Activated naive CD8-positive, alpha-beta T cell treated with anti-CD3 and anti-CD28 coated beads for 36 hours (primary cell): ENCODE measurements at regions not wholly inside any gene's neighbourhood (a gene's known extent, or its start where the extent isn't known, plus 50 kb on each side); places are given as distances from the start of the nearest gene placed in this dataset.
"Not testable (repeated sequence)": the region's sequence is repeated elsewhere in the genome, so short reads cannot be mapped to it uniquely, and the experiment has no call there.

Source experiments
- DNase-seq: peaks from one replicate; pipeline ENCODE4 v3.0.0; 2021
- H3K27ac Mint-ChIP-seq: one replicate; pipeline ENCODE4 v1.8.0; 2022; ENCODE audit warnings: mild to moderate bottlenecking, moderate library complexity, mixed read lengths
- H3K27me3 Mint-ChIP-seq: one replicate; pipeline ENCODE4 v1.8.0; 2022; ENCODE audit warnings: mild to moderate bottlenecking, mixed read lengths
- H3K36me3 Mint-ChIP-seq: one replicate; pipeline ENCODE4 v1.8.0; 2021; ENCODE audit warnings: mild to moderate bottlenecking, mixed read lengths
- H3K4me1 Mint-ChIP-seq: one replicate; pipeline ENCODE4 v1.8.0; 2021; ENCODE audit warnings: mixed read lengths
- H3K4me3 Mint-ChIP-seq: one replicate; pipeline ENCODE4 v1.8.0; 2022; ENCODE audit warnings: mild to moderate bottlenecking, moderate library complexity, mixed read lengths
- H3K9me3 Mint-ChIP-seq: one replicate; pipeline ENCODE4 v1.8.0; 2022; ENCODE audit warnings: mixed read lengths

DNA sequence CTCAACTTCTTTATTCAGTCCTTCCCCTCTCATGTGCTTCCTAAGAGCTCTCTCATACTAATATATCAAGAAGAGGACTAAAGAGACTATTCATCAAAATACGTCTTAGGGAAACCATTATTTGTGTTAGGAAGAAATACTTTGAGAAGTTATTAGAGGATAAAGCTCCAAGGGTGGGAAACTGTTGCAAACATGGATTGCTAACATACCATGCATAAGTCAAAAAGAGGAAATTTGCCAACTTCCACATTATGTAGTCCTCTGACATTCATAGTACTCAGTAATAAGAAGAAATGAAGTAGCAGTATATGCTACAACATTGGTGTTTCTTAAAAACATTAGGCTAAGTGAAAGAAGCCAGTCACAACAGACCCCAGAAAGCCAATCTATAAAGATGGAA, 128.8 kb upstream of the CLEC14A start:
- H3K36me3 Mint-ChIP-seq, result no peaks in the 10 kb centered on the region
- DNase-seq, result no peak
- H3K27me3 Mint-ChIP-seq, result no peaks in the 10 kb centered on the region
- no peak overlapping the region for H3K27ac Mint-ChIP-seq
- no peaks in the 10 kb centered on the region for H3K4me1 Mint-ChIP-seq
- H3K4me3 Mint-ChIP-seq, result no peak overlapping the region
- no peaks in the 10 kb centered on the region for H3K9me3 Mint-ChIP-seq

DNA sequence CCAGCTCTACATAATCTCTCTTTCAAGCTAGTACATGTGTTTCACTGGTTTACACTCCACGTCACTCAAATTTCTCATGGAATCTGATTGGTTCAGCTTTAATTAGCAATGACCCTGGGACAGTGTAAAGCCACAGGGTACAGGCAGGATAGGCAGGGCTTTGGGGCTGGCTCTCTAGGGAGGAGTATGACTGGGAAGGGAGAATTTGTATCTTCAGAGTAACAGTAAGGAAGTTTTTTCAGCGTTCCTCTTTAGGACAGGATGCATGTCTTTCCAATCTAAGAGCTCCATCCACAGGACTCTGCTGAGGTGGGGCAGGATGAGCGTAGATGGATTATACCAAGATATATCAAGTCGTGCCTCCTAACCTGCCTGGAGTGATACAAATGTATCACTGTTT, 112.0 kb upstream of the CLEC14A start:
- Mint-ChIP-seq H3K9me3 (no peaks in the 10 kb centered on the region), H3K4me3 (no peak overlapping the region), H3K27me3 (no peaks in the 10 kb centered on the region), H3K4me1 (no peaks in the 10 kb centered on the region), H3K27ac (no peak overlapping the region), H3K36me3 (no peaks in the 10 kb centered on the region)
- DNase-seq, result no peak

DNA sequence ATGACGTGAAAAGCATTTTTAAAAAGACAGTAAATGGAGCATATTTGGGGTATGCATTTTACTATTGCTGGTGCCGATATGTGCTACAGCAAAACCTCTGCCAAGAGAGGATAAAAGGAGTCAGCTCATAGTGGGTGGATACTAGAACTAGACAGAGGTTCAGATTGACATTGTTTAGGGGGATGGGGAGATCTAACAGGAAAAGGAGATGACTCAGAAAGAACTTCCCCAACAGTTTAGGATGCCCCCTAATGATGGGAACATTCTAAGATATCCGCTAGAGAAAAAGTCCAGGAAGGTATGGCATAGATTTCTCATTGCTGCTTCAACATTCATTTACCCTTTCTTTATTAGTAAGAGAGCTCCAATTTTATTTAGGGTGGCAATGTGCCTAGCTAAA, 110.5 kb upstream of the CLEC14A start:
- H3K9me3 Mint-ChIP-seq, result no peaks in the 10 kb centered on the region
- H3K27me3 Mint-ChIP-seq, result no peaks in the 10 kb centered on the region
- H3K27ac Mint-ChIP-seq, result no peak overlapping the region
- no peak overlapping the region for H3K4me3 Mint-ChIP-seq
- DNase-seq, result no peak
- no peaks in the 10 kb centered on the region for H3K4me1 Mint-ChIP-seq
- no peaks in the 10 kb centered on the region for H3K36me3 Mint-ChIP-seq

DNA sequence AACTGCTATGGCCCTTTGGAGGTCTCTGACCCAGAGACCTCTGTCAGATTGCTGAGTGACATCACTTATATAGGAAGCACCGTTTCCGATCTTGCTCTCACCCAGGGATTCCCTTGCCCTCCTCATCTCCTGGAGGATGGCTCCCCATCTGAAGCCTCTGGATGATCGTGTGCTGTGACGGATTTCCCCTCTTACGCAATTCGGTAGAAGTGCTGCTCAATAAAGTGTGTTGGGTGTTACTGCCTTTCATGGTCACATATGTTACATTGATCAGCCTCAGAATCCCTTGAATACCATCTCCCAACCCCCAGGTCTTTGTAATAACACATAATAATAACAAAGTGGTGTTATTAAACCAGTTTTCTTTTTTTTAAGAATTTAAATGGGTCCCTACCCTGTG, 107.3 kb upstream of the CLEC14A start:
- Mint-ChIP-seq H3K36me3 (no peaks in the 10 kb centered on the region), H3K9me3 (no peaks in the 10 kb centered on the region), H3K27me3 (no peaks in the 10 kb centered on the region), H3K4me3 (no peak overlapping the region), H3K27ac (no peak overlapping the region), H3K4me1 (no peaks in the 10 kb centered on the region)
- DNase-seq, result no peak

DNA sequence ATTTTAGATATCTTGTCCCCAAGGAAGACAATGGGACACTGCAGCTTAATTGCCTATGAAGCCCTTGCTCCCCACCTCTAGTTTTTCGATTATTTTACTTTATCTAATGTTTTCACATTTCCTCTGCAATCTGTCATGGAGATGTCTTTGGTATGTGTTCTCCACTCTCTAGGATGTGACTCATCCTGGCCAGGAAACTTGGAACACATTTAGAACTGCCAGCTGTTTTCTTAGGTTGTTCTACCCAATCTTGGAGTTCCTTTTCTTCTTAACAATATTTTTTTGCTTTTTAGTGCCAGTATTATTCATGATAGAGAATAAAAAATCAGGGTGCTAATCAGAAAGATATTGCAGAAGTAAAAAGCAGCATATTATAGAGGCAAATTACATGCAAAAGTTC, 101.7 kb upstream of the CLEC14A start:
- H3K4me3 Mint-ChIP-seq, result no peak overlapping the region
- no peaks in the 10 kb centered on the region for H3K27me3 Mint-ChIP-seq
- H3K27ac Mint-ChIP-seq, result no peak overlapping the region

DNA sequence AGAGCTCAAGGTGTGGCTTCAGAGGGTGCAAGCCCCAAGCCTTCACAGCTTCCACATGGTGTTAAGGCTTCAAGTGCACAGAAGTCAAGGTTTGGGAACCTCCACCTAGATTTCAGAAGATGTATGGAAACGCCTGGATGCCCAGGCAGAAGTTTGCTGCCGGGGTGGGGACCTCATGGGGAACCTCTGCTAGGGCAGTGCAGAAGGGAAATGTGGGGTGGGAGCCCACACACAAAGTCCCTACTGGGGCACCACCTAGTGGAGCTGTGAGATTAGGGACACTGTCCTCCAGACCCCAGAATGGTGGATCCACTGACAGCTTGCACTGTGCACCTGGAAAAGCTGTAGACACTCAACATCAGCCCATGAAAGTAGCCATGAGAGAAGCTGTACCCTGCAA, 99.6 kb upstream of the CLEC14A start:
- H3K4me3 Mint-ChIP-seq, H3K27ac Mint-ChIP-seq, DNase-seq, H3K36me3 Mint-ChIP-seq, H3K4me1 Mint-ChIP-seq, H3K27me3 Mint-ChIP-seq: not testable (repeated sequence)
- H3K9me3 Mint-ChIP-seq, result peaks cover 11% of the 10 kb centered on the region

More for the DNA sequence above, 101.7 kb upstream of the CLEC14A start:
- Mint-ChIP-seq H3K9me3 (peaks cover 11% of the 10 kb centered on the region), H3K36me3 (no peaks in the 10 kb centered on the region), H3K4me1 (no peaks in the 10 kb centered on the region)
- DNase-seq, result no peak

DNA sequence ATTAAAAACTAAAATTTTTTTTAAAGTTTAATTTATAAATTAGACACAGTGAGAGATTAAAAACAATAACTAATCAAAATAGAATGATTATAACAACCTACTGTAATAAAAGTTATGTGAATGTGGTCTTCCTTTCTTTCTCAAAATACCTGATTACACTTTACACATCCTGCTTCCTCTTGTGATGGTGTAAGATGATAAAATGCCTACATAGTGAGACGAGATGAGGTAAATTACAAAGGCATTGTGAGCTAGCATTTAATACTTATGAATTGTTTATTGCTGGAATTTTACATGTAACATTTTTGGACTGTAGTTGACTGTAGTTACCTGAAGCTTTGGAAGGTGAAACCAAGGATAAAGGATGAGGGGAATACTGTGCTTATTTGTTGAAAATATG, 94.2 kb upstream of the CLEC14A start:
- no peaks in the 10 kb centered on the region for H3K36me3 Mint-ChIP-seq
- H3K4me3 Mint-ChIP-seq, result no peak overlapping the region

DNA sequence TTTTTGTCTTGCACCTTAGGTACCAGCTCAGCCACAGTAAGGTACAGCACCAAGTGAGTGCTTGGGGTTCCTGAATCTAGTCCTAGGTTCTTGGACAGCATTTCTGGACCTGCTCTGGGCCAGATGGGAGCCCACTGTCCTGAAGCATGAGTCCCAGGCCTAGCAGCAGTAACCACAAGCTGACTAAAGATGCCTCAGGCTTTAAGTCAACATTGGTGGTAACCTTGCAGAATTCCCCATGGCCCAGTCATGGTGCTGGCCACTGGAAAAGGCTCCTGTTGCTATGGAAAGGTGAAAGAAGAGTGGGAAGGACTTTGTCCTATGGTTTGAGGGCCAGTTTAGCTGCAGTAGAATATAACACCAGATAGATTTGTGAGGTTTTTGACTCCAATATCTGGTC, 86.9 kb upstream of the CLEC14A start:
- no peak for DNase-seq
- no peaks in the 10 kb centered on the region for H3K36me3 Mint-ChIP-seq
- no peak overlapping the region for H3K27ac Mint-ChIP-seq
- H3K9me3 Mint-ChIP-seq, result no peaks in the 10 kb centered on the region
- no peak overlapping the region for H3K4me3 Mint-ChIP-seq
- no peaks in the 10 kb centered on the region for H3K4me1 Mint-ChIP-seq
- no peaks in the 10 kb centered on the region for H3K27me3 Mint-ChIP-seq

More for the DNA sequence above, 94.2 kb upstream of the CLEC14A start:
- no peak overlapping the region for H3K27ac Mint-ChIP-seq
- no peaks in the 10 kb centered on the region for H3K4me1 Mint-ChIP-seq
- no peak for DNase-seq
- H3K27me3 Mint-ChIP-seq, result no peaks in the 10 kb centered on the region
- peaks cover 3% of the 10 kb centered on the region for H3K9me3 Mint-ChIP-seq

DNA sequence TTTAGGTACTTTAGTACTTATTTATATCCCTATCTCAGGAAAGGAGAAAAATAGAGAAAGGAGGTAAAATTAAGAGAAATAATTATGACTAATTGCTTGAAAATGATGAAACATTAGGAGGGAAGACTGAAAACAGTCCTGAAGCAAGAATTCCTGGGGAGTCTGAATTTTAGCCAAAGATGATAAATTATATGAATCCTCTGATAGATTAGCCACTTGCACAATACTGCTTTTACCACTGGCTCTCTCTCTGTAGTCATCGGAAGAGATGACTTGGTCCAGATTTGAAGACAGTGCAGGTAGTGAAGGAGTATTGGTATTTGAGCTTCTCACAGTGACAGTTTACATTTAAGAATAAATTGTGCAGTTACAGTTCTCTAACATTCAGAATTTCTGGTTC, 83.8 kb upstream of the CLEC14A start:
- no peaks in the 10 kb centered on the region for H3K27me3 Mint-ChIP-seq
- H3K4me3 Mint-ChIP-seq, result no peak overlapping the region
- peaks cover 2% of the 10 kb centered on the region for H3K4me1 Mint-ChIP-seq
- no peak overlapping the region for H3K27ac Mint-ChIP-seq
- no peaks in the 10 kb centered on the region for H3K36me3 Mint-ChIP-seq
- no peaks in the 10 kb centered on the region for H3K9me3 Mint-ChIP-seq
- no peak for DNase-seq

DNA sequence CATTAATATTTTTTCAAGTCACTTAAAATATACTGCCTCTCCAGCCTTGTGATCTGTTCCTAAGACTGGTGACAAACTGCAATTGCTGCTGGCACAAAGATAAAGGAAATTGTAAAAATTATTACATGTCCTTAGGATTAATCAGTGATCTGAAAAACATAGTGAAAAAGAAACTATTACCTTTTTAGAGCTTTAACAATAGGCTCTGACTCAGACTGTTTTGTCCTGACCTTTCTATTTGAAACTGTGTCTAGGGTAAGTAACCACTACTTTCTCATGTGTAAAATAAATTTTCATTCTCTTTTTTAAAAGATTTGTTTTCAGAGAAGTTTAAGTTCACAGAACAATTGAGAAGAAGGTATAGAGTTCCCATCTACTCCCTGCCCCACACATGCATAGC, 80.4 kb upstream of the CLEC14A start:
- H3K27me3 Mint-ChIP-seq, result no peaks in the 10 kb centered on the region
- H3K4me1 Mint-ChIP-seq, result peaks cover 2% of the 10 kb centered on the region
- DNase-seq, result no peak
- H3K27ac Mint-ChIP-seq, result no peak overlapping the region
- no peak overlapping the region for H3K4me3 Mint-ChIP-seq
- H3K36me3 Mint-ChIP-seq, result no peaks in the 10 kb centered on the region
- no peaks in the 10 kb centered on the region for H3K9me3 Mint-ChIP-seq

DNA sequence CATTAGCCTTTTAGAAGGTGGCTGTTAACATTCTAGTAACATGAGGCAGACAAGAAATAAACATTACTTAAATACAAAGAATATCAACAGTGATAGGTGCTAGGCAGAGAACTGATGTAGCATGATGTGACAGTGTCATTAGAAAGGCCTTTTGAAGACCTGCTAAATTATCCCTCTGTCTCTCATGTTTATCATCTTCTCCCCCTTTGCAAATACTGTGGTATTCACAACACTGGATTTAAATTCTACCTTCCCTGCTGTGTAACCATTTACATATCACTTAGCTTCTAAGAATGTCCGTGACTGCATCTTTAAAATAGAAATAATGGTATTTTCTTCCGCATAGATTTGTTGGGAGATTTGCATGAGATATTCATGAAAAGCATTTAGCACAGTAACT, 74.4 kb upstream of the CLEC14A start:
- Mint-ChIP-seq H3K27me3 (no peaks in the 10 kb centered on the region), H3K4me1 (no peaks in the 10 kb centered on the region), H3K4me3 (no peak overlapping the region), H3K27ac (no peak overlapping the region), H3K9me3 (no peaks in the 10 kb centered on the region), H3K36me3 (no peaks in the 10 kb centered on the region)
- no peak for DNase-seq

DNA sequence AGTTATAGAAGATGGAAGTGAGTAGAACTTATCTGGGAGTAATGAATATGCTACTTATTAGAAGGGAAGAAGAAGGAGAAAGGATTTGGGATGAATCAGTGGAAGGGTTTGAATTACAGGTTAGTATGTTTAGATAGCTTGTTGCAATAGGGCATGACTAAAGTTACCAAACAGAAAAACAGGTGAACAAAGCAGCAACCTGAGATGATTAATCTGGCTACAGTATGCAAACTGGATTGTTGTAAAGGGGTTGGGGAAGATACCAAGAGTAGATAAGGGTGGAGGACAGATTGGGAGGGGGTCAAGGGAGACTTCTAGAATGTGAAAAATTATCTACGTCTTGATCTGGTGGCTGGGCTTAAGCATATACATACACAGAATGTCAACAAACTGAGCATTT, 73.4 kb upstream of the CLEC14A start:
- Mint-ChIP-seq H3K4me1 (no peaks in the 10 kb centered on the region), H3K4me3 (no peak overlapping the region), H3K36me3 (no peaks in the 10 kb centered on the region), H3K9me3 (no peaks in the 10 kb centered on the region), H3K27me3 (no peaks in the 10 kb centered on the region), H3K27ac (no peak overlapping the region)
- DNase-seq, result no peak

DNA sequence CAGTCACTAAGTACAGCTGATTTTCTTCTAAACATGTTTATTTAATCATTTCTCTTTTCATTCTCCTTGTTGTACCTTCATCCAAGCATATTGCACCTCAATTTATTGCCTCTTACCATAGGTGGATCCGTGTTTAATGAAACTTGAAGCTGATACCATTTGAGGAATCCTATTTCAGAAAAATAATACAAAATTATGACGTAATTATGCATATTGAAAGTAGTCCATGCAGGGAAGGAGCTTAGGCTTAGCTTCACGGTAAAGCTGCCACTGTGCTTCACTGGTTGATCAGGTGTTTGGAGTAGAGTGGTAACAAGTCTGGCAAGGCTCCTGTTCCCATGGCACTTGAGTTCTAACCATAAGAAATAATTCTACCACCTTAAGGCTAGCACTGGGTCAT, 61.0 kb upstream of the CLEC14A start:
- H3K27me3 Mint-ChIP-seq, result peaks cover 4% of the 10 kb centered on the region
- H3K36me3 Mint-ChIP-seq, result no peaks in the 10 kb centered on the region
- H3K9me3 Mint-ChIP-seq, result no peaks in the 10 kb centered on the region
- H3K27ac Mint-ChIP-seq, result no peak overlapping the region
- no peak for DNase-seq
- no peak overlapping the region for H3K4me3 Mint-ChIP-seq
- no peaks in the 10 kb centered on the region for H3K4me1 Mint-ChIP-seq

DNA sequence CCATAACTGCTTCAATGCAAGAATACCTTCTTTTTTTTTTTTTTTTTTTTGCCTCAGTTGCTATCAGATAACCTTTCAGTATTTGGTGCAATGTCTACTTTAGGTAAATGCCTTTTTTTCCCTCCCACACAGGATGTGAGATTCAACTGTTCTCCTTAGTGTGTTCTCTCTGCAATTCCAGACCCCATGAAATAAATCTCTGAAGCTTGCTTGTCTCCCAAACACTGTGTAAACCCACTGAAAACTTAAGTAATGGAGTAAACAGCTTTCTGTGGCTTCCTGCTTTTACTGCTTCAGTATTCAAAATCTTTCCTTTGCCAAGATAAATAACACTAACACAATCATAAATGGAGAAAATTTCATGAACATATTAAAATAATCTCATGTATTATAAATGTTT, 55.8 kb upstream of the CLEC14A start:
- H3K36me3 Mint-ChIP-seq, result no peaks in the 10 kb centered on the region

DNA sequence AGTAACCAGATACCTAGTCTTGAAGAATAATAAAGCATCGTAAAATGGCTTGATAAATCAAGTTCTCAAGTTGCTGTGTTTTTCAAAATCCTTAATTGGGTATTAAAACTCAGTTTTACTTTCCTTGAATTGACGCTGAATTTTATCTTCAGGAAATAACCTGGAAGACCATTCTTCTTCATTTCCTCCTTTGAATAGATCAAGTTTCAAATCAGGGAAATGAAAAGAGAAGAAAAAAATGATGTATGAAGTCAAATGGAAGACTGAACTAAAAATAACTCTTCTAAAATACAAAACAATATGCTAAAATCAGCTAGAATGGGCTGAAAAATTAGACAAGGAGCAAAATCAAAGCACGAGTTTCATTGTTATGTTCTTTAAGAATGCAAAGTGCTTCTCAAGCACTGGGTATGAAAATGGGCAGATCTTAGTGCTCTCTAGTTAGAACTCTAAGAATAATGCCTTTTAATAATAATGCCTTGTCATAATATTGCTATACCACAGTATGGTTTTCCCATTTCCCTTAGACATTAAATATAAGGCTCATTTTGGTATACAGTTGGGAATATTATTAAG, 54.6 kb upstream of the CLEC14A start:
- H3K27me3 Mint-ChIP-seq, result peaks cover 4% of the 10 kb centered on the region
- H3K9me3 Mint-ChIP-seq, result no peaks in the 10 kb centered on the region
- H3K4me3 Mint-ChIP-seq, result no peak overlapping the region
- no peaks in the 10 kb centered on the region for H3K36me3 Mint-ChIP-seq
- no peak for DNase-seq
- no peak overlapping the region for H3K27ac Mint-ChIP-seq
- no peaks in the 10 kb centered on the region for H3K4me1 Mint-ChIP-seq

More for the DNA sequence above, 55.8 kb upstream of the CLEC14A start:
- Mint-ChIP-seq H3K9me3 (no peaks in the 10 kb centered on the region), H3K27me3 (peaks cover 4% of the 10 kb centered on the region), H3K4me3 (no peak overlapping the region), H3K4me1 (no peaks in the 10 kb centered on the region), H3K27ac (no peak overlapping the region)
- no peak for DNase-seq

DNA sequence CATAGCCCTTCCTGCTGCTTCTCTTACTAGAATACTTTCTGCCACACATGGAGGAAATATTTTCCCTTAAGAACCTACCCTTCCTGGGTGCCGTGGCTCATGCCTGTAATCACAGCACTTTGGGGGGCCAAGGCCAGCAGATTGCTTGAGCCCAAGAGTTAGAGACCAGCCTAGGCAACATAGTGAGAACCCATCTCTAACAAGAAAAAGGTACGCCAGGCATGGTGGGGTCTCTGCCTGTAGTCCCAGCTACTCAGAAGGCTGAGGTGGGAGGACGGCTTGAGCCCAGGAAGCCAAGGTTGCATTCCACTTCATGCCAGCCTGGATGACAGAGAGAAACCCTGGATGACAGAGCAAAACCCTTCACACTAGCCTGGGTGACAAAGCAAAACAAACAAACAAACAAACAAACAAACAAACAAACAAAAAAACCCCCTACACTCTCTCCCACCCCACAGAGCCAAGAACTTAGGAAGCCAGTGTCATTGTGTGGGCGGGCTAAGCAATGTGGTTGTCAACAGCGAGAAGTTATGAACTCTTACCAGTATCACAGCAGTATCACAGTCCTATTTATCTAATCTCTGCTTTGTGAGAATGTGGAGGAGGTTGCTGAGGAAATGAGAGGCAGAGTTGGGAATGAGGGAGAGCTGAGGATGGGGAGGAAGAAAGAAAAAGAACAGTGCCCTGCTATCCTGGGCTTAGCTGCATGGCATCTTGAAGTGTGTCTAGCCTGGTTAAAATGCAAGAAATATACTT, 53.8 kb upstream of the CLEC14A start:
- Mint-ChIP-seq H3K4me3 (no peak overlapping the region), H3K36me3 (no peaks in the 10 kb centered on the region), H3K27me3 (peaks cover 4% of the 10 kb centered on the region), H3K27ac (no peak overlapping the region), H3K9me3 (no peaks in the 10 kb centered on the region), H3K4me1 (no peaks in the 10 kb centered on the region)
- no peak for DNase-seq
